GM18519 (cell line): ENCODE measurements at regions not wholly inside any gene's neighbourhood (a gene's known extent, or its start where the extent isn't known, plus 50 kb on each side); places are given as distances from the start of the nearest gene placed in this dataset.

Experiments
- ATAC-seq: cut with Tn5 transposase; IDR thresholded peaks from one replicate; pipeline ENCODE4 v1.9.1; 2021; ENCODE audit warnings: mild to moderate bottlenecking, moderate library complexity; ENCODE audit not compliant: unreplicated experiment, low FRiP score

DNA sequence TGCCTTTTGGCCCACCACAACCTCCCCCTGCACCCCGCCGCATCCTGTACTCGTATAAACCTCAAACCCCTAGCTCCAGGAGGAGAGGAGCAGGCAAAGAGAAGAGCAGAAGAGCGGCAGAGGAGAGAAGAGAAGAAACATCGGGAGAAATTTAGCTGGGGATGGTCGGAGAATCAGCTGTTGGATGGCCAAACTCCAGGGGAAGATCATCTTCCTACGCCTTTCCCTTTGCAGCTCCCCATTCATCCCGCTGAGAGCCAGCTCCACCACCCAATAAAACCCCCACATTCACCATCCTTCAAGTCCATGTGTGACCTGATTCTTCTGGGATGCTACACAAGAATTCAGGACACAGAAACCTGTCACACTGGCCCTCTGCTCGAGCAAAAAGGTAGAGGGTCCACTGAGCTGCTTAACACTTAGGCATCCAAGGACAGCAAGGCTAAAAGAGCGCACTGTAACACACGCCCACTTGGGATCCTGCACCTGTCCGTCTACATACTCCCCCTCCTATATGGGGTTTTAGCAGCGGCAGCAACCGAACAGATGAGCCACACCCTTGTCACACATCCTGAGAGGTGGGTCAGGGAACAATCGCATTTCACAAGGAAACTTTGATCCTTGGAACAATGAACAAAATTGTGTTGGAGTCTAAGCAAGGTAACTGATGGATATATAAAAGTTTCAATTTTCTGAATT lies 51.6 kb upstream of the MIR17HG start:
- ATAC-seq = no peak

DNA sequence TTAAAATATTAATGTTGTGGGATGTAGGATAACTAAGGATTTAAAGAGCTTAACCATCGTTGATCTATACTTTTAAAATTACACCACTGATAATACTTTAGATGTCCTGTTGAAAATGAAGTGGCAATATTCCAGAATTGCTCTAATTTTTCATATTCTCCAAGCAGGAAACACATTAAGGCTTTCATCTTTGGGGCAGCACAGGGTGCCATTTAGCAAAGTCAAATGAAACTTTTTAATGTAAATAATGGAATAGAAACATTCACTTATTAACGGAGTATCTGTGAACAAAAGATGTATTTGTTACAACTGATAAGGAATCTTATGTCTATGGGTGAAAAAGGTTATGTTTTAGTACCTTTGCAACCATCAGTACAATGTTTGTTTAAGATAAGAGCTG lies 50.0 kb upstream of the MIR17HG start:
- no peak for ATAC-seq
